HG03558 (cell line): ENCODE measurements at regions not wholly inside any gene's neighbourhood (a gene's known extent, or its start where the extent isn't known, plus 50 kb on each side); places are given as distances from the start of the nearest gene placed in this dataset.

ENCODE experiments used
- ATAC-seq: cut with Tn5 transposase; IDR thresholded peaks from one replicate; pipeline ENCODE4 v1.9.1; 2021; ENCODE audit warnings: moderate number of reproducible peaks; ENCODE audit not compliant: unreplicated experiment; ENCODE audit errors: extremely low read depth

DNA sequence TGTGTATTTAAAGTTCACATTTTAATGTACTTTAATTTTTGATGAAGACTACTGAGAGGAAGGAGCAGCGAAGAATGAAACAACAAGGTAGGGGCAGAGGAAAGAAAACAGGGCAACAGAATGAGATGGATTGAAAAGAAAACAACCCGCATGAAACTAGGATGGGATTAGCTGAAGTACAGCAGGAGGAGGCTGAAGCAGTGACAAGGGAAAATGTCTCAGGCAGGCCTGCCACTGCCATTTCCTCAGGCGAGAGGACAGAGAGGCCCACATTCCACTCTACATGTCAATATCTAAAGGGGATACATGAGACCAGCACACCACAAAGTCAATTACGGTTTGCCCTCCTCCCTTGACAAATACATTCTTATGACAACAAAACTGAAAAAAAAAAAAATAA lies 1703.2 kb downstream of the EFNB2 start:
- no peak for ATAC-seq

DNA sequence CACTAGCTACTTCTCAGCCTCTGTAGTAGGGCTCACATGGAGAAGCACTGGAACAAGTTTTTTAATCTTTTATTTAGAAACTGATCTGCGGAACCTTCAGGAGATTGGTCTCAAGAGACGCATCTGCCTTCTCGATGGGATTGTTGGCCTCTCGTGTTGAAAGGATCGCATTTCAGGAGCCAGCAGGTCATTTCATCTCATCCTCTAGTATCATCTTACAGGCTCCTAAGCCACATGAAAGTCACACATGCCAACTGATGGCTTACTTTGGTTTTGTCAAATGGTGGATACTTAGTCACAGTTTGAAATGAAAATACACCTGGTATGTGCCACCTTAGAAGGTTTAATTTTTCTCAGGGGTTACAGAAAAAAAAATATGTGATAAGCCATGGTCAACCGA lies 1703.6 kb downstream of the EFNB2 start:
- no peak for ATAC-seq

GRCh38 chr13:104823709-104824108 lies 1711.8 kb downstream of the EFNB2 start:
- no peak for ATAC-seq

- ATAC-seq: no peak
Measured at GRCh38 chr13:104823071-104823470, 1712.4 kb downstream of the EFNB2 start.

GRCh38 chr13:104817271-104817670 lies 1718.2 kb downstream of the EFNB2 start:
- no peak for ATAC-seq

GRCh38 chr13:104816726-104817125 lies 1718.7 kb downstream of the EFNB2 start:
- no peak for ATAC-seq

GRCh38 chr13:104810242-104810641 lies 1725.2 kb downstream of the EFNB2 start:
- ATAC-seq: no peak

DNA sequence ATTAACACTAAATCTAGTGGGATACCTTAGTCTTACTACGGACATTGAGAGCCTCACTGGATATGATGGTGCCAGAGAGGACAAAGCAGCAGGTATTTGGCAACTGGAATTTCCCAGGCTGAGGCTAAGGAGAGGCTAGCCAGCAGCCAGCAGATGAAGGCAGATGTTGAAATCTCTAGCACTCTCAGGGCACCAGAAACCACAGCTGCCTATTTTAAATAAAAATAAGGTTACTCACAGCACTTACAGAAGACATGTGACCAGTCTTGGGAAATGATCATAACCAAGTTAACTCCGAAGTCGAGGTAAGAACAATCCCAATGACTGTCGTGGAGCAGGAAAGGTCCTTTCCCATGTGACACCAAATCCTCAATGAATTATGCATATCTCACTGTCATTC lies 1726.0 kb downstream of the EFNB2 start:
- ATAC-seq: no peak

- no peak for ATAC-seq
Measured at GRCh38 chr13:104805346-104805745, 1730.1 kb downstream of the EFNB2 start.

DNA sequence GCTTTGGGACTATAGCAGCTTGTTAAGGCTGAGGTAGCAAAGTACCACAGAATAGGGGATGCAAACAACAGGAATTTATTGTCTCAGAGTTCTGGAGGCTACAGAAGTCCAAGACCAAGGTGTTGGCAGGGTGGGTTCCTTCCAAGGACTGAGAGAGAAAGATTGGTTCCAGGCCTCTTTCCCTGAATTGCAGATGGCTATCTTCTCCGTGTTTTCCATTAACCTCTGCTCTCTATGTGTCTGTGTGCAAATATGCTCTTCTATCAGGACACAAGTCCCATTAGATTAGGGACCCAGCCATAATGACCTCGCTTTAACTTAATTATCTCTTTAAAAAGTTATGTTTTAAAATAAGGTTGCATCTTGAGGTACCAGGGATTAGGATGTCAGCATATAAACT lies 1732.9 kb upstream of the SLC10A2 start:
- no peak for ATAC-seq

DNA sequence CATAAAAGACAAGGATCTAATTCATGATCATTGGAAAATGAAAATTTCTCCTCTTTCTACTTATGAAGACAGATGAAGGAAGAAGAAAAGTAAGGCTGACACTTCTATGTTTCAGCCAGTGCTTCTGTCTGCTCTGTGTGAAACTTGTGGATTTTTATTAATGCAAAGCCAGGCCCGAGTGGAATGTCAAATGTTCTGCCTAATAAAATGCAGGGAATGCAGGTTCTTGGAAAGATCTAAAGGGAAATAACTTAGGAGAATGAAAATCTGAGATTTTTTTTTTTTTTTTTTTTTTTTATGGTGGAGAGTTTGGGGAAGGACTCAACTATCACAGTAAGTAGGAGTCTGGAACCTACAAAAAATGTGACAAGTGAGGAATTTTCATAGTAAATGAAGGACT lies 1732.3 kb upstream of the SLC10A2 start:
- ATAC-seq: no peak

- no peak for ATAC-seq
Measured at GRCh38 chr13:104796581-104796980, 1730.4 kb upstream of the SLC10A2 start.

DNA sequence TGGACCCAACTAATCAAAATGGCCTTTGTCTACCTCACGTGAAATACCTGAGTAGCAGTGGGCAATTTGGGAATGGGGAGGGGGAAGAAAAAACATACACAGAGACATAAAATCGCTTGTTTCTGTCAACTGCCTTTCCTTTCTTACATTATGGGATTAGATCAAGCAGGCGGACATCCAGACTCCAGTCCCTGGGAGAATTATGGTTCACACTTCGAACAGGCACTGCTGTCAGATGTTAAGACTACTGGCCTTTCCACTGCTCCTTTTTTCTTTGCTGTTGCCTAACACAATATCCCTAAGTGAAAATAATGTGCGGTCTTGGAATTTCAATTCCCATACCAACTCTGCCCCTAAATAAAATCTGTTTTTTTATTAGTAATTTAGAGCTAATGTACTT lies 1719.7 kb upstream of the SLC10A2 start:
- no peak for ATAC-seq

GRCh38 chr13:104784891-104785290 lies 1718.7 kb upstream of the SLC10A2 start:
- ATAC-seq: no peak

DNA sequence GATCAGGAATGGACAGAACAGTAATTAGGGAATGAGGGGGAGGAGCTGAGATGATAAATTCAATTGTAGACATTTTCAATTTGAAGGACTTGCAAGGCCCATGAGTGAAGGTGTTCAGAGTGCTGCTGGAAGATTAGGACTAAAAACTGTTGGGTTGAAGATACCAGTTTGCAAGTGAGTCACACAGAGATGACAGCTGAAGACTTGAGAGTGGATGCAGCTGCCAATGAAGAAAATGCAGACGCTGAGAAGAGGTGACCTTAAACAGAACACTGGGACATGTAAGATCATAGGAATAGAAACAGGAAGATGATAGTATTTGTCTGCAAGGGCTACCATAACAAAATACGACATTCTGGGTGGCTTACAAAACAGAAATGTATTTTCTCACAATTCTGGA lies 1716.5 kb upstream of the SLC10A2 start:
- ATAC-seq: no peak

GRCh38 chr13:104779311-104779993 lies 1713.2 kb upstream of the SLC10A2 start:
- no peak for ATAC-seq

DNA sequence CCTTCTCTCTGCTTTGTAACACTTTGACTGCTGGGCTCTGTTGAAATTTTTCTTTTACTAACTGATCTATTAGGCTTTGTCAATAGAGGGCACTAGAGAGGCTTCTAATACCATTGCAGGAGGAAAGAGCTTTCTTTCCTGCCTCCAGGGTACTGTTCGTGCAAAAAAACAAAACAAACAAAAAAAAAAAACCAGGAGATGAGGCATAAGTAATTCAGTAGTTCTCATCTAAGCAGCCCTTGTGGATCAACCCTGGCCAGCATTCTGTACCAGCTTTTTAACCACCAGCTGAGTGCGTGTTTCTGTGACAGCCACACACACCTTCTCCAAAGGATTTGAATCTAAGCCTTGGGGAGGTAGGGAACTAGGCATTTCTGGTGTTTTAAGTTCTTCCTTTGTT lies 1707.6 kb upstream of the SLC10A2 start:
- ATAC-seq: no peak

DNA sequence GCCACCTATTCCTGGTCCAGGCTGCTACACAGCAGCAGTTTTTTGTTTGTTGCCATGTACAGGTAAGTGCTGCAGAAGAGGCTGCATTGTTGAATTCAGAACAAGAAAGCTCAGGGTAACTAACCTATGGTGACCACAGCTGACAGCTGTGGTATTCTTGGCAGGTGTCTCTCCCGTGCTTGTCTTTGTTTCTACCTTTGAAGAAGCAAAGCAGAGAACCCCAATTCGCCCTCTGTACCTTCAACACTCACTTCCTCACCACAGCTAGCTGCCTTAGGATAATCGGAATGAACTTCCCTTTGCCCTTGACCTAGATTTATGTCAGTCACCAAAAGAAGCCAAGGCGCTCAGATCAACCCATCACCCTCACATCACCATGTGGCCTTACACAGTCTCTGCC lies 1703.3 kb upstream of the SLC10A2 start:
- no peak for ATAC-seq

- ATAC-seq: no peak
Measured at GRCh38 chr13:104766319-104766718, 1700.1 kb upstream of the SLC10A2 start.

DNA sequence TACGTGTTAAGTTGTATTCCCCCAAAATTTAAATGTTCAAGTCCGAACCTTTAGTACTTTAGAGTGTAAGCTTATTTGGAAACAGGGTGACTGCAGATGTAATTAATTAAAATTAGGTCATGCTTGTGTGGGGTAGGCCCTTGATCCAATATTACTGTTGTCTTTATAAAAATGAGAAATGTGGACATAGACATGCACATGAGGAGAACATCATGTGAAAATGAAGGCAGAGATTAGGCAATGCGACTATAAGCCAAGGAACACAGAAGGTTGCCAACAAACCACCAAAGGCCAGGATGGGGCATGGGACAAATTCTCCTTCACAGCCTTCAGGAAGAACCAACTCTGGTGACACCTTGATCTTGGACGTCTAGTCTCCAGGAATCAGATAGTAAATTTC lies 1698.4 kb upstream of the SLC10A2 start:
- ATAC-seq: no peak

DNA sequence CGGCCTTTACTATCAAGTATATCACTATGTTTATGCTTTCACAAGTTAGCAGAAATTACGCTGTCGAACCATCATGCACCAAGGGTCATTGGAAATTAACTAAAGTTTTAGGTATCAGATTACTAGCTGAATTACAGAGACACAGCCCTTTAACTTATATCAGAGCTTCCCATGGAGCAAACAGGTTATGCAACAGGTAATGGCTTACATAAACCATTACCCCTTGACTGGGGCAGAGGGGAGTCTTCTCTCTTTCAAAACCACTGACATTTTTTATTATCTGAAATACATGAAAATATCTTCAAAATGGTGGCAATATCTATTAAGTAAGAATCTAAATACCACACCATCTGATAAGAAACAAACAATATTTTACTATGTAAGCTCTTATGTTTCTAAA lies 1692.9 kb upstream of the SLC10A2 start:
- no peak for ATAC-seq

- ATAC-seq: no peak
Measured at GRCh38 chr13:104757712-104758111, 1691.5 kb upstream of the SLC10A2 start.

- ATAC-seq: no peak
Measured at GRCh38 chr13:104750377-104750776, 1684.2 kb upstream of the SLC10A2 start.
